ENCODE measurements at regions not wholly inside any gene's neighbourhood (a gene's known extent, or its start where the extent isn't known, plus 50 kb on each side); places are given as distances from the start of the nearest gene placed in this dataset.

DNA sequence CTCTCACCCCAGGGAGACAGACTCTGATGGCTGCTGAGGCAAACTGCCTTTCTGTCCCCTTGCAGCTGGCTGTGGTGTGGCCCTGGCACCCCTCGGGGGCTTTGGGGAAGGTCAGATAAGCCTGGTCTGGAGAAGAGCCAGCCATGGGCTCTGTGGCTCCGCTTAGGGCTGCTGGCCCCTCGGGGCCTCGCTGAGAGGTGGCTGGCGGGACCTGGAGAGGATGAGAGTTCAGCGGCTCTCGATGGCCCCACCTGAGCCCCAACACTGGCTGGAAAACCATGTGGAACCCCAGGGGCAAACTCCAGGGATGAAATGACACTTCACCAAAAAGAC, 56.1 kb upstream of the ASAP2 start:
- Mint-ChIP-seq H3K4me3 (ENCODE audit: unreplicated experiment) (no peak overlapping the region), H3K9me3 (ENCODE audit: unreplicated experiment) (peaks cover 7% of the 10 kb centered on the region), H3K4me1 (ENCODE audit: low read depth, unreplicated experiment) (peaks cover 7% of the 10 kb centered on the region), H3K36me3 (ENCODE audit: unreplicated experiment) (no peaks in the 10 kb centered on the region), H3K27me3 (ENCODE audit: unreplicated experiment) (peaks cover 10% of the 10 kb centered on the region), H3K27ac (ENCODE audit: unreplicated experiment) (no peak overlapping the region)
- DNase-seq: no peak
- TF ChIP-seq, protein P1, sequence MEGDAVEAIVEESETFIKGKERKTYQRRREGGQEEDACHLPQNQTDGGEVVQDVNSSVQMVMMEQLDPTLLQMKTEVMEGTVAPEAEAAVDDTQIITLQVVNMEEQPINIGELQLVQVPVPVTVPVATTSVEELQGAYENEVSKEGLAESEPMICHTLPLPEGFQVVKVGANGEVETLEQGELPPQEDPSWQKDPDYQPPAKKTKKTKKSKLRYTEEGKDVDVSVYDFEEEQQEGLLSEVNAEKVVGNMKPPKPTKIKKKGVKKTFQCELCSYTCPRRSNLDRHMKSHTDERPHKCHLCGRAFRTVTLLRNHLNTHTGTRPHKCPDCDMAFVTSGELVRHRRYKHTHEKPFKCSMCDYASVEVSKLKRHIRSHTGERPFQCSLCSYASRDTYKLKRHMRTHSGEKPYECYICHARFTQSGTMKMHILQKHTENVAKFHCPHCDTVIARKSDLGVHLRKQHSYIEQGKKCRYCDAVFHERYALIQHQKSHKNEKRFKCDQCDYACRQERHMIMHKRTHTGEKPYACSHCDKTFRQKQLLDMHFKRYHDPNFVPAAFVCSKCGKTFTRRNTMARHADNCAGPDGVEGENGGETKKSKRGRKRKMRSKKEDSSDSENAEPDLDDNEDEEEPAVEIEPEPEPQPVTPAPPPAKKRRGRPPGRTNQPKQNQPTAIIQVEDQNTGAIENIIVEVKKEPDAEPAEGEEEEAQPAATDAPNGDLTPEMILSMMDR (IDR thresholded peaks at IDR 0.05; ENCODE audit: partially characterized antibody, unreplicated experiment): no peak

DNA sequence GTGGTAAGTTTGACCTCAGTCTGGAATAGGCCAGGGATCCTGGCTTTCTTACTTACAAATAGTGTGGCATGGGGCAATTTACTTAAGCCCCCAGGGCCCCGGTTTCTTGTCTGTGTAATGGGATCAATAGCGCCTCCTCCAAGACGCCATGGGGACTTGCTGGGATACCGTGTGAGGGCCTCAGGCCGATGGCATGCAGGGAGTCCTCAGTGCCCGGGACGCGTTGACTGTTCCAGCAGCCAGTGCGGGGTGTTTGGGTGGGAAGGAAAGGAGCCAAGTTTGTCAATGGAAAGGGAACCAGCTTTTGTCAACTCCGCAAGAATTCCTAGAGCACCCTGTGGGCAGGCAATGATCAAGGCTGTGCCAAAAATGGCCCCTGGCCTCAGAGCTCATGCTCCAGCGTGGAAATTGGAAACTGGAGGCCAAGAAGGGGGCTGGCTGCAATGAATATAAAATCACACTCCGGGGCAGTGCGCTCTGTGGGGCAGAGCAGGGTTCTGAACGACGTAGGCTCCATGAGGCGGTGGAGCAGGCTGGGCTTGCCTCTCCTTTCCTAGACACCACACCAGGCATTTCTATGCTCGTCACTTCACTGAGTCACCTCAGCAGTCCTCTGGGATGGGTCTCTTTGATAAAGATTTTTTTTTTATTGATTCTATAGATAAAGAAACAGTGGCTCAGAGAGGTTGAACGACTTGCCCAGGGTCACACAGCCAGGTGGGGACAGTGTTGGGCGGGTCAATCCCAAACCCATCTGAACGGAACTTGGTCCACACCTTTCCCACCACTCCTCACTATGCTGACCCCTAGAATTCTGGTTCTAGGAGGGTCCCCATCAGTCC, 56.7 kb upstream of the ASAP2 start:
- Mint-ChIP-seq H3K4me3 (ENCODE audit: unreplicated experiment) (no peak overlapping the region), H3K36me3 (ENCODE audit: unreplicated experiment) (no peaks in the 10 kb centered on the region), H3K9me3 (ENCODE audit: unreplicated experiment) (peaks cover 7% of the 10 kb centered on the region), H3K27me3 (ENCODE audit: unreplicated experiment) (peaks cover 11% of the 10 kb centered on the region), H3K4me1 (ENCODE audit: low read depth, unreplicated experiment) (peaks cover 7% of the 10 kb centered on the region), H3K27ac (ENCODE audit: unreplicated experiment) (no peak overlapping the region)
- TF ChIP-seq, protein P1 (IDR thresholded peaks at IDR 0.05; ENCODE audit: partially characterized antibody, unreplicated experiment): no peak
- DNase-seq: no peak

DNA sequence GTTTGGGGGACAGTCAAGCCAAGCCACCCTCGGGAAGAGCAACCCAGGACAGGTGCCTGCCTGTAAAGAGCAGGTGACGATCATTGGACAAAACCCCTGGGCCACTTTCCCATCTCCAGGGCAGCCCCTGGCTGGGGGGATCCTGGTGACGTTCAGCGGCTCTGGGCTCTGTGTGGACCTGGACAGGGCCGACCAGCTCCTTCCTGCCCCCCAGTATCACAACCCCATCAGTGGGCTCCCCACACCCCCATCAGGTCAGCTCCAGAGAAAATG, 57.3 kb upstream of the ASAP2 start:
- DNase-seq: no peak
- Mint-ChIP-seq H3K4me3 (ENCODE audit: unreplicated experiment) (no peak overlapping the region), H3K4me1 (ENCODE audit: low read depth, unreplicated experiment) (peaks cover 7% of the 10 kb centered on the region), H3K27me3 (ENCODE audit: unreplicated experiment) (peaks cover 11% of the 10 kb centered on the region), H3K9me3 (ENCODE audit: unreplicated experiment) (peaks cover 8% of the 10 kb centered on the region), H3K36me3 (ENCODE audit: unreplicated experiment) (no peaks in the 10 kb centered on the region), H3K27ac (ENCODE audit: unreplicated experiment) (no peak overlapping the region)
- TF ChIP-seq, protein P1 (IDR thresholded peaks at IDR 0.05; ENCODE audit: partially characterized antibody, unreplicated experiment): no peak

DNA sequence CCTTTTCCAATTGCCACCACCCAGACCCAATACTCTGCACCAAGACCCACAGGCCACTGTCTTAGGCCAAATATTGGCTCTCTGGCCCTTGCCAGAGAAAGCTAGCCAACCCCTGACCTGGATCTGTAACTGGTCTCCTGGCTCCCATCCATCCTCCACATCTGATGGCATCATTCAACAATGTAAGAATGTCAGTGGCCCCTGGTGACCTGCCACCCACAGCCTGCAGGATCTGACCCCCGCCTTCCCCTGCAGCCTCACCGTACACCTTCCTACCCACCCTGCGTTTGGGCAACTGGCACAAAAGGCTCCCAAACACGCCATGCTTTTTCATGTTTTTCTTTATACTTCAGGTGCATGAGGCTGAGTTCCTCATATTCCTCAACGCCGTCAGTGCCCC, 60.0 kb upstream of the ASAP2 start:
- Mint-ChIP-seq H3K36me3 (ENCODE audit: unreplicated experiment) (no peaks in the 10 kb centered on the region), H3K27ac (ENCODE audit: unreplicated experiment) (no peak overlapping the region), H3K4me1 (ENCODE audit: low read depth, unreplicated experiment) (no peaks in the 10 kb centered on the region), H3K9me3 (ENCODE audit: unreplicated experiment) (peaks cover 3% of the 10 kb centered on the region), H3K27me3 (ENCODE audit: unreplicated experiment) (peaks cover 10% of the 10 kb centered on the region), H3K4me3 (ENCODE audit: unreplicated experiment) (no peak overlapping the region)
- no peak for DNase-seq
- TF ChIP-seq, protein P1 (IDR thresholded peaks at IDR 0.05; ENCODE audit: partially characterized antibody, unreplicated experiment): no peak

- peaks cover 3% of the 10 kb centered on the region for H3K9me3 Mint-ChIP-seq (ENCODE audit: unreplicated experiment)
- no peak for DNase-seq
- no peak overlapping the region for H3K4me3 Mint-ChIP-seq (ENCODE audit: unreplicated experiment)
- no peak overlapping the region for H3K27ac Mint-ChIP-seq (ENCODE audit: unreplicated experiment)
- H3K4me1 Mint-ChIP-seq (ENCODE audit: low read depth, unreplicated experiment): no peaks in the 10 kb centered on the region
- no peaks in the 10 kb centered on the region for H3K36me3 Mint-ChIP-seq (ENCODE audit: unreplicated experiment)
- TF ChIP-seq, protein P1 (IDR thresholded peaks at IDR 0.05; ENCODE audit: partially characterized antibody, unreplicated experiment): no peak
- H3K27me3 Mint-ChIP-seq (ENCODE audit: unreplicated experiment): peaks cover 10% of the 10 kb centered on the region
Measured at GRCh38 chr2:9145752-9146430, 60.7 kb upstream of the ASAP2 start.

All from glutamatergic neuron (in vitro differentiated cells).